ENCODE measurements at regions not wholly inside any gene's neighbourhood (a gene's known extent, or its start where the extent isn't known, plus 50 kb on each side); places are given as distances from the start of the nearest gene placed in this dataset.

GRCh38 chr2:126571403-126571802 lies 84.6 kb upstream of the GYPC start:
- TF ChIP-seq TARDBP (IDR thresholded peaks at IDR 0.05) (no peak), CTBP1 (IDR thresholded peaks at IDR 0.05; ENCODE audit: borderline replicate concordance) (no peak), FOXK2 (IDR thresholded peaks at IDR 0.05) (no peak), BHLHE40 (IDR thresholded peaks at IDR 0.05; ENCODE audit: borderline replicate concordance) (no peak), L3MBTL2 (conservative IDR thresholded peaks at IDR 0.05) (no peak), LEF1 (IDR thresholded peaks at IDR 0.05; ENCODE audit: borderline replicate concordance) (no peak), FOXA1 (IDR thresholded peaks at IDR 0.05) (no peak), ZNF384 (IDR thresholded peaks at IDR 0.05) (no peak), SP1 (IDR thresholded peaks at IDR 0.05) (no peak), ELF4 (IDR thresholded peaks at IDR 0.05) (no peak), HDGF (IDR thresholded peaks at IDR 0.05; ENCODE audit: borderline replicate concordance) (no peak), FOXM1 (IDR thresholded peaks at IDR 0.05; ENCODE audit: borderline replicate concordance) (no peak), ARNT (IDR thresholded peaks at IDR 0.05) (no peak)
- no peak for DNase-seq (ENCODE audit: extremely low spot score)
- POLR2A ChIA-PET = no interaction called here
- CTCF ChIA-PET = no interaction called here

DNA sequence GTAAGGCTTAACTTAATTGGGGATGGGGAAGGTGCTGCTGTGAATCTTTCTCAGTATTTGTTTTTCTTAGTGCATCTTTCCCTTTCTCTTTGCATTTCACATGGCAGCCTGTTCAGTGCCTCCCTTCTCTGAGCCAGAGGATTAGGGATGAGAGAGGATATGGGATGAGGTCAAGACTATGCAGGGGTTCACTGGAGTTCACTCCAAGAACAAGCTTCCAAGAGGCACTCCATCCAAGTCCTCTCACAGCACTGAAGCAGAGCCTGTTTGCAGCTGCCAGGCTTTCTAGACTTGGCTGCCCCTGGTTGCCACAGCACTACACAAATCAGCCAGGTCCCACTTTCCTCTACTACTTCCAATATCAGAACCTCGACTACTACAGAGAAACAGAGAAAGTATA lies 80.3 kb upstream of the GYPC start:
- no peak for TF ChIP-seq ARNT (IDR thresholded peaks at IDR 0.05)
- TF ChIP-seq TARDBP (IDR thresholded peaks at IDR 0.05) = no peak
- TF ChIP-seq ZNF384 (IDR thresholded peaks at IDR 0.05) = no peak
- no peak for TF ChIP-seq L3MBTL2 (conservative IDR thresholded peaks at IDR 0.05)
- no peak for TF ChIP-seq ELF4 (IDR thresholded peaks at IDR 0.05)
- no peak for TF ChIP-seq SP1 (IDR thresholded peaks at IDR 0.05)
- TF ChIP-seq NFRKB (IDR thresholded peaks at IDR 0.05) = no peak
- no peak for TF ChIP-seq SUZ12 (IDR thresholded peaks at IDR 0.05)
- no peak for TF ChIP-seq FOXK2 (IDR thresholded peaks at IDR 0.05)
- TF ChIP-seq HDGF (IDR thresholded peaks at IDR 0.05; ENCODE audit: borderline replicate concordance) = no peak
- TF ChIP-seq CTBP1 (IDR thresholded peaks at IDR 0.05; ENCODE audit: borderline replicate concordance) = no peak
- TF ChIP-seq FOXA1 (IDR thresholded peaks at IDR 0.05) = no peak
- no peak for TF ChIP-seq LEF1 (IDR thresholded peaks at IDR 0.05; ENCODE audit: borderline replicate concordance)
- TF ChIP-seq FOXM1 (IDR thresholded peaks at IDR 0.05; ENCODE audit: borderline replicate concordance) = no peak
- TF ChIP-seq BHLHE40 (IDR thresholded peaks at IDR 0.05; ENCODE audit: borderline replicate concordance) = no peak
- no peak for DNase-seq (ENCODE audit: extremely low spot score)
- CTCF ChIA-PET = no interaction called here
- POLR2A ChIA-PET = no interaction called here

- no peak for DNase-seq (ENCODE audit: extremely low spot score)
- ChIA-PET CTCF (no interaction called here), POLR2A (no interaction called here)
- no peak for TF ChIP-seq NFRKB (IDR thresholded peaks at IDR 0.05)
- no peak for TF ChIP-seq ARNT (IDR thresholded peaks at IDR 0.05)
- TF ChIP-seq ELF4 (IDR thresholded peaks at IDR 0.05) = no peak
- no peak for TF ChIP-seq CTBP1 (IDR thresholded peaks at IDR 0.05; ENCODE audit: borderline replicate concordance)
- TF ChIP-seq FOXK2 (IDR thresholded peaks at IDR 0.05) = no peak
- TF ChIP-seq ZNF384 (IDR thresholded peaks at IDR 0.05) = no peak
- no peak for TF ChIP-seq LEF1 (IDR thresholded peaks at IDR 0.05; ENCODE audit: borderline replicate concordance)
- no peak for TF ChIP-seq BHLHE40 (IDR thresholded peaks at IDR 0.05; ENCODE audit: borderline replicate concordance)
- no peak for TF ChIP-seq SUZ12 (IDR thresholded peaks at IDR 0.05)
- TF ChIP-seq, protein P1, sequence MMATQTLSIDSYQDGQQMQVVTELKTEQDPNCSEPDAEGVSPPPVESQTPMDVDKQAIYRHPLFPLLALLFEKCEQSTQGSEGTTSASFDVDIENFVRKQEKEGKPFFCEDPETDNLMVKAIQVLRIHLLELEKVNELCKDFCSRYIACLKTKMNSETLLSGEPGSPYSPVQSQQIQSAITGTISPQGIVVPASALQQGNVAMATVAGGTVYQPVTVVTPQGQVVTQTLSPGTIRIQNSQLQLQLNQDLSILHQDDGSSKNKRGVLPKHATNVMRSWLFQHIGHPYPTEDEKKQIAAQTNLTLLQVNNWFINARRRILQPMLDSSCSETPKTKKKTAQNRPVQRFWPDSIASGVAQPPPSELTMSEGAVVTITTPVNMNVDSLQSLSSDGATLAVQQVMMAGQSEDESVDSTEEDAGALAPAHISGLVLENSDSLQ (IDR thresholded peaks at IDR 0.05) = no peak
- no peak for TF ChIP-seq FOXM1 (IDR thresholded peaks at IDR 0.05; ENCODE audit: borderline replicate concordance)
- no peak for TF ChIP-seq L3MBTL2 (conservative IDR thresholded peaks at IDR 0.05)
- TF ChIP-seq FOXA1 (IDR thresholded peaks at IDR 0.05) = no peak
- no peak for TF ChIP-seq TARDBP (IDR thresholded peaks at IDR 0.05)
Measured at GRCh38 chr2:126579868-126580267, 76.1 kb upstream of the GYPC start.

- ChIA-PET CTCF (no interaction called here), POLR2A (no interaction called here)
- no peak for DNase-seq (ENCODE audit: extremely low spot score)
- TF ChIP-seq BHLHE40 (IDR thresholded peaks at IDR 0.05; ENCODE audit: borderline replicate concordance) = no peak
- TF ChIP-seq L3MBTL2 (conservative IDR thresholded peaks at IDR 0.05) = no peak
- TF ChIP-seq, protein P1 (IDR thresholded peaks at IDR 0.05) = no peak
- no peak for TF ChIP-seq NFRKB (IDR thresholded peaks at IDR 0.05)
- TF ChIP-seq ZNF384 (IDR thresholded peaks at IDR 0.05) = no peak
- no peak for TF ChIP-seq SUZ12 (IDR thresholded peaks at IDR 0.05)
- TF ChIP-seq FOXA1 (IDR thresholded peaks at IDR 0.05) = no peak
- no peak for TF ChIP-seq LEF1 (IDR thresholded peaks at IDR 0.05; ENCODE audit: borderline replicate concordance)
- no peak for TF ChIP-seq HDGF (IDR thresholded peaks at IDR 0.05; ENCODE audit: borderline replicate concordance)
- no peak for TF ChIP-seq FOXM1 (IDR thresholded peaks at IDR 0.05; ENCODE audit: borderline replicate concordance)
Measured at GRCh38 chr2:126586317-126586716, 69.6 kb upstream of the GYPC start.

DNA sequence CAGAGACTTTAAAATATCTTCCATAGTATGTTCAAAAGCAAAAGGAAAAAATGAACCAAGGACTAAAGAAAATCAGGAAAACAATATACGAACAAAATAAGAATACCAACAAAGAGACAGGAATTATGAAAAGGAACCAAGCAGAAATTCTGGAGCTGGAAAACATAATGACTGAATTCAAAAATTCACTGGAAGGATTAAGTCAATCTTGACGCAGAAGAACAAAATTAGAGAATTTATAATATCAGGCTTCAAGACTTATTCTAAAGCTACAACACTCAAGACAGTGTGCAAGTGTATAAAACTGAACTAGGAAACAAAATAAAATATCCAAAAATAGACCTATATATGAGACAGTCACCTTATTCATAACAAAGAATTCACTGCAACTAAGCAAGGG lies 56.9 kb upstream of the GYPC start:
- TF ChIP-seq ELF4 (IDR thresholded peaks at IDR 0.05) = no peak
- TF ChIP-seq TARDBP (IDR thresholded peaks at IDR 0.05) = no peak
- TF ChIP-seq FOXA1 (IDR thresholded peaks at IDR 0.05) = no peak
- TF ChIP-seq, protein P1 (IDR thresholded peaks at IDR 0.05) = no peak
- TF ChIP-seq SP1 (IDR thresholded peaks at IDR 0.05) = no peak
- TF ChIP-seq L3MBTL2 (conservative IDR thresholded peaks at IDR 0.05) = no peak
- TF ChIP-seq BHLHE40 (IDR thresholded peaks at IDR 0.05; ENCODE audit: borderline replicate concordance) = no peak
- no peak for TF ChIP-seq ZNF384 (IDR thresholded peaks at IDR 0.05)
- TF ChIP-seq ARNT (IDR thresholded peaks at IDR 0.05) = no peak
- TF ChIP-seq FOXM1 (IDR thresholded peaks at IDR 0.05; ENCODE audit: borderline replicate concordance) = no peak
- no peak for TF ChIP-seq CTBP1 (IDR thresholded peaks at IDR 0.05; ENCODE audit: borderline replicate concordance)
- no peak for TF ChIP-seq NFRKB (IDR thresholded peaks at IDR 0.05)
- TF ChIP-seq LEF1 (IDR thresholded peaks at IDR 0.05; ENCODE audit: borderline replicate concordance) = no peak
- TF ChIP-seq FOXK2 (IDR thresholded peaks at IDR 0.05) = no peak
- TF ChIP-seq SUZ12 (IDR thresholded peaks at IDR 0.05) = no peak
- no peak for TF ChIP-seq HDGF (IDR thresholded peaks at IDR 0.05; ENCODE audit: borderline replicate concordance)
- POLR2A ChIA-PET = no interaction called here
- CTCF ChIA-PET = no interaction called here
- no peak for DNase-seq (ENCODE audit: extremely low spot score)

- ChIA-PET CTCF (no interaction called here), POLR2A (no interaction called here)
- TF ChIP-seq BHLHE40 (IDR thresholded peaks at IDR 0.05; ENCODE audit: borderline replicate concordance) (no peak), CTBP1 (IDR thresholded peaks at IDR 0.05; ENCODE audit: borderline replicate concordance) (no peak), TARDBP (IDR thresholded peaks at IDR 0.05) (no peak), SUZ12 (IDR thresholded peaks at IDR 0.05) (no peak)
- DNase-seq (ENCODE audit: extremely low spot score) = no peak
Measured at GRCh38 chr2:126600742-126601141, 55.2 kb upstream of the GYPC start.

All from HEK293T (cell line).